ENCODE measurements at regions not wholly inside any gene's neighbourhood (a gene's known extent, or its start where the extent isn't known, plus 50 kb on each side); places are given as distances from the start of the nearest gene placed in this dataset.

- Mint-ChIP-seq H3K4me3 (no peak overlapping the region), H3K36me3 (ENCODE audit: low read depth) (peaks cover 11% of the 10 kb centered on the region; the same call in 1 of the 2 replicates), H3K27ac (no peak overlapping the region), H3K27me3 (ENCODE audit: insufficient read depth) (peaks cover 9% of the 10 kb centered on the region; the same call in 1 of the 2 replicates), H3K4me1 (ENCODE audit: low read depth) (no peaks in the 10 kb centered on the region), H3K9me3 (peaks cover 16% of the 10 kb centered on the region)
- DNase-seq: no peak
- TF ChIP-seq CTCF (IDR thresholded peaks at IDR 0.05): no peak
Observed at GRCh38 chr10:42883993-42884983, 101.7 kb downstream of the BMS1 start.

GRCh38 chr10:42885491-42886270 is 103.1 kb downstream of the BMS1 start:
- Mint-ChIP-seq H3K36me3 (ENCODE audit: low read depth) (peaks cover 11% of the 10 kb centered on the region; the same call in 1 of the 2 replicates), H3K9me3 (peaks cover 16% of the 10 kb centered on the region), H3K27me3 (ENCODE audit: insufficient read depth) (peaks cover 7% of the 10 kb centered on the region; the same call in 1 of the 2 replicates), H3K4me1 (ENCODE audit: low read depth) (no peaks in the 10 kb centered on the region), H3K4me3 (no peak overlapping the region), H3K27ac (no peak overlapping the region)
- no peak for DNase-seq
- TF ChIP-seq CTCF (IDR thresholded peaks at IDR 0.05): no peak

GRCh38 chr10:42887734-42888503 is 105.3 kb downstream of the BMS1 start:
- TF ChIP-seq CTCF (IDR thresholded peaks at IDR 0.05): no peak
- H3K4me1 Mint-ChIP-seq (ENCODE audit: low read depth): no peaks in the 10 kb centered on the region
- H3K36me3 Mint-ChIP-seq (ENCODE audit: low read depth): peaks cover 1% of the 10 kb centered on the region; the same call in 1 of the 2 replicates
- DNase-seq: no peak
- no peak overlapping the region for H3K27ac Mint-ChIP-seq
- peaks cover 7% of the 10 kb centered on the region; the same call in 1 of the 2 replicates for H3K27me3 Mint-ChIP-seq (ENCODE audit: insufficient read depth)
- no peak overlapping the region for H3K4me3 Mint-ChIP-seq
- H3K9me3 Mint-ChIP-seq: peaks cover 5% of the 10 kb centered on the region; the same call in 1 of the 2 replicates

GRCh38 chr10:42888504-42889095 is 106.0 kb downstream of the BMS1 start:
- no peaks in the 10 kb centered on the region for H3K4me1 Mint-ChIP-seq (ENCODE audit: low read depth)
- H3K4me3 Mint-ChIP-seq: no peak overlapping the region
- no peak for DNase-seq
- no peak overlapping the region for H3K27ac Mint-ChIP-seq
- no peaks in the 10 kb centered on the region for H3K36me3 Mint-ChIP-seq (ENCODE audit: low read depth)
- H3K27me3 Mint-ChIP-seq (ENCODE audit: insufficient read depth): peaks cover 5% of the 10 kb centered on the region; the same call in 1 of the 2 replicates
- TF ChIP-seq CTCF (IDR thresholded peaks at IDR 0.05): no peak
- H3K9me3 Mint-ChIP-seq: peaks cover 4% of the 10 kb centered on the region; the same call in 1 of the 2 replicates
